ENCODE measurements at regions not wholly inside any gene's neighbourhood (a gene's known extent, or its start where the extent isn't known, plus 50 kb on each side); places are given as distances from the start of the nearest gene placed in this dataset.

- no peak for ATAC-seq (ENCODE audit: poor library complexity)
- no peak for DNase-seq
- intact Hi-C loops (cut with DNase I), result loop anchor here (10.0 kb wide), 1 partner anchor 111 kb away; no protein-coding TSS in a partner anchor
Measured at GRCh38 chr3:168625477-168625876, 529.8 kb upstream of the GOLIM4 start.

DNA sequence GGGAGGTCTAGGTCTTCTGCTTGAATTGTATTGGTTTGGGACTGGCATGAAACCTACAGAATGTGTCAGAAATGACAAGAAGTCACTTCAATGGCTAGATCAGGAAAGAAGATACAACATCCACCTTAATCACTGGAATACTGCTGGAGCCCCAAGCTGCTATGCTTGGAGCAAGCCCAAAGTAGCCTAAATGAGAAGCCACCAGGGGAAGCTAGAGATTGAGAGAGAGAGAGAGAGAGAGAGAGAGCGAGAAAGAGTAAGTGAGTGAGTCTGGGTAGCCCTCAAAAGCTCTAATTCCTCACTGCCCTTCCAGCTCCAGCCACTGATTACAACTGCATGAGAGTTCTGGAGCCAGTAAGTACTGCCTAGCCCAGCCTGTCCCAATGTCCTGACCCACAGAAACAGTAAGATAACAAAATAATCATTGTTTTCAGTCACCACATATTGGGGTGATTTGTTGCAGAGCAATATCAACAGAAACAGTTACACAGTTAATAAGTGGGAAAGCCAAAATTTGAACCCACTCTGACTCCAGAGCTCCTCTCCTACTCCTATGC, 529.2 kb upstream of the GOLIM4 start:
- intact Hi-C loops (cut with DNase I), result loop anchor here (10.0 kb wide), 1 partner anchor 110 kb away; no protein-coding TSS in a partner anchor
- DNase-seq (no peak), ATAC-seq (ENCODE audit: poor library complexity) (no peak)

DNA sequence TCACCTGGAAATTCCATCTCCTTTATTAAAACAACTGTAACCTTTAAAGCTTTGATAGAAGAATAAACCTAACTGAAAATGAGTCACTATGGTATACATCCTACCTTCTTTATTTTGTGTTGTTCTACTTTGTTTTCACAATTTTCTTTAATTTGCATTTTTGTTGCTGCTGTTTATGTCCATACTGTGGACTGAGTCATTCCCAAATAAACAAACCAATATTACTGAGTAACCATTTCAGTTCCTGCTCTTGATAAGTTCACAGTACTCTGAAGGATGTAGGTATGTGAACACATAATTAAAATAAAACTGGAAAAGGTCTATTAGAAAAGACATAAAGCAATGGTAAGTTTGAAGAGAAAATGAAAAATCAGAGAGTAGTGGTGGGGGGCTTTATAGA, 528.5 kb upstream of the GOLIM4 start:
- intact Hi-C loops (cut with DNase I), result loop anchor here (10.0 kb wide), 1 partner anchor 109 kb away; no protein-coding TSS in a partner anchor
- DNase-seq (no peak), ATAC-seq (ENCODE audit: poor library complexity) (no peak)

- peak; percentile 92 for ATAC-seq (ENCODE audit: poor library complexity)
- DNase-seq, result no peak
- intact Hi-C loops (cut with DNase I), result loop anchor here (10.0 kb wide), 1 partner anchor 108 kb away; no protein-coding TSS in a partner anchor
Measured at GRCh38 chr3:168622795-168623194, 527.1 kb upstream of the GOLIM4 start.

GRCh38 chr3:168620854-168621253, 525.1 kb upstream of the GOLIM4 start:
- peak; percentile 59 for ATAC-seq (ENCODE audit: poor library complexity)
- intact Hi-C loops (cut with DNase I), result loop anchor here (10.0 kb wide), 1 partner anchor 106 kb away; no protein-coding TSS in a partner anchor
- DNase-seq, result no peak

- intact Hi-C loops (cut with DNase I), result no loop called here
- ATAC-seq (ENCODE audit: poor library complexity) (no peak), DNase-seq (no peak)
Measured at GRCh38 chr3:168618827-168619470, 523.2 kb upstream of the GOLIM4 start.

GRCh38 chr3:168617658-168618057, 521.9 kb upstream of the GOLIM4 start:
- intact Hi-C loops (cut with DNase I), result no loop called here
- no peak for DNase-seq
- no peak for ATAC-seq (ENCODE audit: poor library complexity)

- DNase-seq (no peak), ATAC-seq (ENCODE audit: poor library complexity) (no peak)
- intact Hi-C loops (cut with DNase I), result no loop called here
Measured at GRCh38 chr3:168616915-168617314, 521.2 kb upstream of the GOLIM4 start.

DNA sequence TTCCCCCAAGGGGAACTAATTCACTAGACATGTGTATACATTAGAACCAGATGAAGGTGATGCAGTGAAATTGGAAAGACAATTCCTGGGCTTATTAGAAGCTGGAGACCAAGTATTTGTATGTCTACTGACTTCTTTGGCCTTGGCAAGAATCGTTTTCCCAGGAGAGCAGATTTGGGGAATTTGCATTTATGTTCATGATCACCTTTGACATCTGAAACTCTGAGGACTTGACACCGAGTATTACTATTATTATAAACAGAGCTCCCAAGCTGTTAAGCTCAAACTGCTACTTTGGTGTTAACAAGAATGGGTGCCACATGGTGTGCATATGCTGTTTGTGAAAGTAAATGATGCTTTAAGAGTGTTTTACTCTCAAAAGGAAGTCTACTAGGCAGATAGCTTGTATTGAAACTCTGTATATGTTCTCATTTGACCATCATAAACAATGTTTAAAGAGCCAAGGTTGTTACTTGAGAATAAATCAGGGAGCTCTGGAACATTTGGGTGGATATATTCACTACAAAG, 519.8 kb upstream of the GOLIM4 start:
- ATAC-seq (ENCODE audit: poor library complexity), result no peak
- intact Hi-C loops (cut with DNase I), result no loop called here

GRCh38 chr3:168613151-168613550, 517.4 kb upstream of the GOLIM4 start:
- no peak for DNase-seq
- intact Hi-C loops (cut with DNase I), result no loop called here
- no peak for ATAC-seq (ENCODE audit: poor library complexity)

More for the DNA sequence above, 519.8 kb upstream of the GOLIM4 start:
- DNase-seq, result no peak

GRCh38 chr3:168612671-168613070, 516.9 kb upstream of the GOLIM4 start:
- intact Hi-C loops (cut with DNase I), result no loop called here
- no peak for DNase-seq
- ATAC-seq (ENCODE audit: poor library complexity), result no peak

DNA sequence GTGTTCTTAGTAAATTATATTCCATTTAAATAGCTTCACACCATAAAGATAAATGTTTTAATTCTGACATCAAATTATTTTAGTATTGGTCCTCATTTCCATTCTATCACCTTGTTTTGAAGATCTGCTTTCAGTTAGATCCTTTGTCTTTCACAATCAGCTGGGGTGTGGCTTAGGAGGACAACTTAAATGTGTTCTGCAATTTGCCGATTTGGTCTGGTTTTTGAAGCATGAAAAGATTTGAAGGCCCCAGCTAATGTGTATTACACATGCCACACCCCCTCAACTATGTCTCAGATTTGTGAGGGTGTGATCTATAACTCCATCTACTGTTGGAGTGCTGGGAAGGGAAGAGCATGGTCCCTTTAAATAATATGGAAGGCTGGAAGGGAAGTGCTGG, 516.1 kb upstream of the GOLIM4 start:
- ATAC-seq (ENCODE audit: poor library complexity) (no peak), DNase-seq (no peak)
- intact Hi-C loops (cut with DNase I), result no loop called here

GRCh38 chr3:168608926-168609325, 513.2 kb upstream of the GOLIM4 start:
- ATAC-seq (ENCODE audit: poor library complexity) (no peak), DNase-seq (no peak)
- intact Hi-C loops (cut with DNase I), result no loop called here

GRCh38 chr3:168604767-168605166, 509.0 kb upstream of the GOLIM4 start:
- intact Hi-C loops (cut with DNase I), result no loop called here
- DNase-seq (no peak), ATAC-seq (ENCODE audit: poor library complexity) (no peak)

DNA sequence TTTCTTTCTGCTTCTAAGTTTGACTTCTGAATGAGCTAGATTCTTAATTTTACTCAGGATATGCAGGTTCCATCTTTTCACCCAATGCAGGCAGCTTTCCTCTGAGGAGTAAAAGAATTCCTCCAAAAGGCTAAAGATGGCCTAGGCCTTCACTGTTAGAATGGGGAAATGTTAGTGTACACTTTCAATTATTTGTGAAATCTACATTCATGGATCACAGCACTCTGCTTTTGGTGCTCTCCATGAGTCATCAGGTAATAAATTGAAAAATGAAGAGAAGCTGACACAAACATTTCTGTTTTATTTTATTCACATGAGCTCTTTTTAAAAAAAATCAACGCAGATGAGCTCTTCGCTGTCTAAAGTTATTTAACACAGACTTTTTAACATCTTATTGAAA, 502.5 kb upstream of the GOLIM4 start:
- DNase-seq (no peak), ATAC-seq (ENCODE audit: poor library complexity) (no peak)
- intact Hi-C loops (cut with DNase I), result no loop called here

DNA sequence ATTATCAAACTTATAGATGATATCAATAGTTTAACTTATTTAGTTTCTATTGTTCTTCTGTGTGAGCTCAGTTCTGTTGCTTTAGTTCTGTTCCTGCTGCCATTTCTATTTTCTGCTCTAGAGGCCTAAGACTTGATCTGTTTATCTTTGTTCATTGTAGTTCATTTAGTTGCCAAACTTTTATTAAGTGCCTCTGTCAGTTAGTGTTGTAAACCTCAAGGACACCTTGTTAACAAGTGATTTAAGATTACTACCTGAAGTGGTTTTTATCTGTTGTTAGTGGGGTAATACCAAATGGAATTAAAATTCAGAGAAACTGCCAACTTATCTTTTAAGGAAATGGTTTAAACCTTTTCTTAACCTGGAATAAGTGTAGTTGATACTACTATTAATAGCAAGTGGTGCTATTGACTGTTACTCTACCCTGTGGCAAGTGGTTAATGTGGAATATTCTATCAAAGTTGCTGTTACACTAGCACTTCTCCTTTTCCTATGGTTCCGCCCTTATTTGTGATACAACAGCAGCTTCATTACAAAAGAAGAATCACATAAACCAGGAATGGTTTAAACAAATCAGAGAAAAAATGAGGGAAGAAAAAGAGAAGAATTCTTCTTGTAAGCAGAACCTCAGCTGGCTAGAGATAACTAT, 500.6 kb upstream of the GOLIM4 start:
- intact Hi-C loops (cut with DNase I), result no loop called here
- DNase-seq (no peak), ATAC-seq (ENCODE audit: poor library complexity) (peak; percentile 91)

- ATAC-seq (ENCODE audit: poor library complexity), result no peak
- no peak for DNase-seq
- intact Hi-C loops (cut with DNase I), result no loop called here
Measured at GRCh38 chr3:168591587-168591986, 495.9 kb upstream of the GOLIM4 start.

DNA sequence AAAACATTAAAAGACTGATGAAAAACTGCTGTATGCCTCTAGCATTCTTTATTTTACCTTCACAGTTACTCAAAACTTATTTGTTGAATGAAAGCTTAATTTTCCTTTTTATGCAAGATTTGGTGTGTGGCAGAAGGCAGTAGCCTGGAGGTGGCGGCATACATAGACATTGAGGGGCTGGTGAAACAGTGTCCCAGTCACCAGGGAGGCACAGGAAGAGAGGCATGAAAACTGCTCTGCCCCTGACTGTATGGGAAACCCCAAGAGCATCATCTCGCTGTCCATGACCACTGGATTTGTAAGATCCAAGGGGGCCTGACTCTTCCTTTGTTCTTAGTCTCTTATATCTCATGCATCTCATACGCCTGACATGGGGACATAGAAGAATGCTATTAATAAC, 493.7 kb upstream of the GOLIM4 start:
- ATAC-seq (ENCODE audit: poor library complexity), result no peak
- intact Hi-C loops (cut with DNase I), result no loop called here
- DNase-seq, result no peak

GRCh38 chr3:168585544-168585943, 489.8 kb upstream of the GOLIM4 start:
- ATAC-seq (ENCODE audit: poor library complexity), result no peak
- intact Hi-C loops (cut with DNase I), result no loop called here
- DNase-seq, result no peak

DNA sequence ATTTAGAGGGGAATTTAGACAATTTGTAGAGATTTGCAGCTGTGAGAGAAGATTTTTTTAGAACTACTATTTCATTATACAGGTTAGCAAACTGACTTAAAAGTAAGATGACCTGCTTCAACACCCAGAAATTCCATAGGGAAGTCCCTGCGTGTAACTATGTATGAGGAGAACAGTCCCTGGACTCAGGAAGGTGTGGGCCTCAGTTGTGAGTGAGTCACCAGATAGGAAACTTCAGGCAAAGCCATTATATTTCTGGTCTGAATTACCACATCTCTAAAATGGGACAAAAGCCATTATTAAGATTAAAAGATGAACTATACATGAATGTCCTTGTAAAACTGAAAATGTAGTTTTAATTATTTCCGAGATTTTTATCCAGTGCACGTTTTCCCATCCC, 488.3 kb upstream of the GOLIM4 start:
- intact Hi-C loops (cut with DNase I), result no loop called here
- ATAC-seq (ENCODE audit: poor library complexity), result no peak
- DNase-seq, result no peak

All from Right ventricle myocardium superior (tissue), 1 donor.